Testis (tissue), 2 donors: ENCODE measurements at regions not wholly inside any gene's neighbourhood (a gene's known extent, or its start where the extent isn't known, plus 50 kb on each side); places are given as distances from the start of the nearest gene placed in this dataset.

Experiments used
- DNase-seq: peaks from one replicate; pipeline ENCODE4 v3.0.0-alpha.2; 2019
- H3K27ac ChIP-seq, 2 donors: fragments of 200-600 bp; sonication (generic); one replicate each; pipeline ENCODE4 v1.5.1; 2019
- H3K27me3 ChIP-seq: fragments of 200-600 bp; sonication (generic); one replicate; pipeline ENCODE4 v1.5.1; 2019
- H3K36me3 ChIP-seq: fragments of 200-600 bp; sonication (generic); one replicate; pipeline ENCODE4 v1.5.1; 2017; ENCODE audit warnings: low read depth; ENCODE audit errors: missing control alignments
- H3K4me1 ChIP-seq: fragments of 200-600 bp; sonication (generic); one replicate; pipeline ENCODE4 v1.5.1; 2019
- H3K4me3 ChIP-seq, 2 donors: fragments of 200-600 bp; sonication (generic); one replicate each; pipeline ENCODE4 v1.5.1; 2017 to 2019
- H3K9me3 ChIP-seq: fragments of 200-600 bp; sonication (generic); one replicate; pipeline ENCODE4 v1.5.1; 2017
- CTCF ChIP-seq, 3 experiments: fragments of 450-650 bp in 2 of 3; fragments of 200-600 bp in 1 of 3; sonication (generic) in 1 of 3; IDR thresholded peaks; one replicate each; pipeline ENCODE4 v1.5.1; 2016 to 2019; ENCODE audit warnings: antibody characterized with exemption in 3 of 3, mild to moderate bottlenecking in 2 of 3, moderate library complexity in 1 of 3
- POLR2A ChIP-seq: fragments of 450-650 bp; IDR thresholded peaks from one replicate; pipeline ENCODE4 v1.6.1; 2017; ENCODE audit warnings: antibody characterized with exemption, mild to moderate bottlenecking, moderate library complexity
- WGBS, 2 donors: methylation state at CpG; one replicate each; pipeline ENCODE4 v1.1.5; 2018; 5-methylcytosine and 5-hydroxymethylcytosine counted together
- intact Hi-C: fragments of 100-400 bp; cut with DNase I; formaldehyde crosslinking; loops from one replicate; pipeline ENCODE4 v1.15.1; 2023; ENCODE audit warnings: low total_unique reads

- H3K9me3 ChIP-seq: no peaks in the 10 kb centered on the region
- no peak for DNase-seq
- intact Hi-C loops: no loop called here
- 74 to 95% methylated on average over 1 of the region's 1 CpG for WGBS, 2 donors
- no peaks in the 10 kb centered on the region for H3K27me3 ChIP-seq
- H3K4me1 ChIP-seq: no peaks in the 10 kb centered on the region
- no peak overlapping the region for H3K4me3 ChIP-seq
- no peak overlapping the region for H3K27ac ChIP-seq
- TF ChIP-seq POLR2A (no peak), CTCF (IDR thresholded peaks at IDR 0.05) (no peak)
- H3K36me3 ChIP-seq: no peaks in the 10 kb centered on the region
These were observed 243.4 kb upstream of the PMFBP1 start for GRCh38 chr16:72415379-72415778.

GRCh38 chr16:72410492-72410891 lies 238.5 kb upstream of the PMFBP1 start:
- DNase-seq: no peak
- WGBS, 2 donors: 69 to 76% methylated on average over 2 of the region's 2 CpGs
- Histone ChIP-seq H3K4me3 (no peak overlapping the region), H3K27me3 (no peaks in the 10 kb centered on the region), H3K9me3 (no peaks in the 10 kb centered on the region), H3K4me1 (no peaks in the 10 kb centered on the region), H3K27ac (no peak overlapping the region), H3K36me3 (no peaks in the 10 kb centered on the region)
- intact Hi-C loops: no loop called here
- TF ChIP-seq CTCF (IDR thresholded peaks at IDR 0.05) (no peak), POLR2A (no peak)

- no peak overlapping the region for H3K27ac ChIP-seq
- intact Hi-C loops: no loop called here
- no peaks in the 10 kb centered on the region for H3K36me3 ChIP-seq
- 55 to 60% methylated on average over 3 of the region's 3 CpGs for WGBS, 2 donors
- H3K4me3 ChIP-seq: no peak overlapping the region
- DNase-seq: no peak
- no peaks in the 10 kb centered on the region for H3K4me1 ChIP-seq
- H3K9me3 ChIP-seq: no peaks in the 10 kb centered on the region
- no peaks in the 10 kb centered on the region for H3K27me3 ChIP-seq
- TF ChIP-seq POLR2A (no peak), CTCF (IDR thresholded peaks at IDR 0.05) (no peak)
These were observed 237.5 kb upstream of the PMFBP1 start for GRCh38 chr16:72409423-72409822.

GRCh38 chr16:72406390-72406789 lies 234.4 kb upstream of the PMFBP1 start:
- TF ChIP-seq POLR2A (no peak), CTCF (IDR thresholded peaks at IDR 0.05) (no peak)
- intact Hi-C loops: no loop called here
- 87 to 98% methylated on average over 1 of the region's 1 CpG for WGBS, 2 donors
- no peak for DNase-seq
- Histone ChIP-seq H3K4me1 (no peaks in the 10 kb centered on the region), H3K27ac (no peak overlapping the region), H3K9me3 (no peaks in the 10 kb centered on the region), H3K36me3 (no peaks in the 10 kb centered on the region), H3K27me3 (no peaks in the 10 kb centered on the region), H3K4me3 (no peak overlapping the region)

- no peak for TF ChIP-seq POLR2A
- no peak for TF ChIP-seq CTCF (IDR thresholded peaks at IDR 0.05)
- Histone ChIP-seq H3K9me3 (no peaks in the 10 kb centered on the region), H3K27ac (no peak overlapping the region), H3K4me1 (no peaks in the 10 kb centered on the region), H3K36me3 (no peaks in the 10 kb centered on the region), H3K4me3 (no peak overlapping the region), H3K27me3 (no peaks in the 10 kb centered on the region)
- intact Hi-C loops: no loop called here
- DNase-seq: no peak
These were observed 232.3 kb upstream of the PMFBP1 start for GRCh38 chr16:72404299-72404698.
